Cerebellar nuclear complex (tissue), 1 donor: ENCODE measurements at regions not wholly inside any gene's neighbourhood (a gene's known extent, or its start where the extent isn't known, plus 50 kb on each side); places are given as distances from the start of the nearest gene placed in this dataset.

ENCODE experiments used
- DNase-seq, 2 experiments: peaks; one replicate each; lab custom pipeline; 2025; lab: John Stamatoyannopoulos, UW

DNA sequence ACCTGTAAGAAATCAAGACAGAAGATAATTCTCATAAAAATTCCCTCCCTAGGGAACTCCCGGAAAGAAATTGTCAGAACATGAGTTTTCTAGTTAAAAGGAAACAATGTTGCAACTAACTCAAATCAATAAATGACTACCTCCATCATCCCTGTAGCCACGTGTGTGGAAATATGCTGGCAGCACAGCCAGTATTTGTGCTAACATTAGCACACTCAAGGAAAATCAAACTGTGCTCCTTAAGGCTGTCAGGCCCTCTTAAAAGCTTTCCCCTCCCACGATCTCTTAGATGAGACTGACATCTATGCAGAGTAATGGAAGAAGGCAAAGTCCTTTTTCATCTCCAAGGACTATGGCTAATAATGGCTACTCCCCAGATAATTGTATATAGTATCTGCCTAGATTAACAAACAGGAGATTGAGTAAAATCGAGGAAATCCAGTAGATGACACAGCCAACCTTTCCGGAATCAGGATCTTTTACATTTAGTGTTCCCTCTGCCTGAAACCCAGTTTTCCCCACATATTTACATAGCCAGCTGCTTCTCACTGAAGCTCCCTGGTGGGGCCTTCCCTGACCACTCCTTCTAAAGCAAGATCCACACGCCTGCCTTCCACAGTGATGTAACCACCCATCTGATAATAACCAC, 50.9 kb upstream of the NR5A2 start:
- no peak for DNase-seq
